ENCODE measurements at regions not wholly inside any gene's neighbourhood (a gene's known extent, or its start where the extent isn't known, plus 50 kb on each side); places are given as distances from the start of the nearest gene placed in this dataset.

DNA sequence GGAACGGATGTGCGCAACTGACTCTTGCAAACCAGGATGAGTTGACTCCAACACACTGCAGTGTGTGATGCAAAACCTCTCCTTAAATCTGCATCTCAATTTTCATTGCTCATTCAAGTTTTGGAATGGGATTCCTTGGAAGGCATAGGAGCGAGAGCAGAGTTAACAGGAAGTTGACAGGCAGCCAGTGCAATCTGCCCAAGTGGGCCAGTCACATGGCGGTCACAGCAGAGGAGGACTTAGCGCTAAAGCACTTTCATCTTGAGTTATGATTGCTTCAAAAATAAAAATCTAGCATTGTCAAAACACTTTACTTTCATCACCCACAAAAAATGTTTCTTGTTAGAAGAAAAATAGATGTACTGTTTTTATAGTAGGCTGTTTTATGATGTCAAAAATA lies 439.0 kb downstream of the FBXO15 start:
- TF ChIP-seq CTCF (conservative IDR thresholded peaks at IDR 0.05; ENCODE audit: low read depth, low read length) (no peak), EZH2 (IDR thresholded peaks at IDR 0.05; ENCODE audit: borderline replicate concordance, low read depth, low read length, poor library complexity, severe bottlenecking) (no peak)

Data from A673 (cell line).